Activated CD4-positive, alpha-beta T cell treated with anti-CD3 and anti-CD28 coated beads, Interleukin-2, amount 50 U/mL, for 4 hours (primary cell): ENCODE measurements at regions not wholly inside any gene's neighbourhood (a gene's known extent, or its start where the extent isn't known, plus 50 kb on each side); places are given as distances from the start of the nearest gene placed in this dataset.

ENCODE experiments used
- DNase-seq, 2 experiments: peaks; one replicate each; pipeline ENCODE4 v3.0.0-alpha.2; 2020

DNA sequence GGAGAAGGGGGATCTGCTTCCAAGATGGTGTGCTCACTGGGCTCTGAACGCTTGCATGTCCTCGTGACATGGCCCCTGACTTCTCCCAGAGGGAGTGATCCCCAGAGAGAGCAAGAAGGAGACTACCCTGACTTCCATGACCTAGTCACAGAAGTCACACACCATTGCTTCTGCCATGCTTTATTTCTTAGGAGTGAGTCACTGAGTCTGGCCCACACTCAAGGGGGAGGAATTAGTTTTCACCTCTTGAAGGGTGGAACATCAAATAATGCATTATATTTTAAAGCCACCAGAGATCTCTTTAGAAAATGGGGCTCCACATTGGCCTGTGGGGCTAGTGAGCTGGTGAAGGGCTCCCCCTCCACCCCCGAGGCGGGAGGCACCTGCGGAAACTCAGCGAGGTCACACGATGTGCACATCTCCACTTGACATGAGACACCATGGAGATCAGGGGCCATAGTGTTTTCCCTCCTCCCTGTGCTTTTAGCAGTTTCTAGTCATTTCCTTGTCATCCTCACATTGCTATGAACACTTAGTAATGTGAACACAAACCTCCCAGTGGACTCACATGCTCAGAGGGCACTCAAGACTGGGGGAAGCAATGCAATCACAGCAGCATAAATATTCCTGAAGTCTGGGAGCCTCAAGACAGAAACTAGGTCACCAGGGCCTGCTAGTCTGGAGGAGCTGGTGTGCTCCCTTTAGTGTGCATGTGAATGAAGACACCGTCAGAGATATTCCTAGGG, 87.4 kb upstream of the FZD10 start:
- DNase-seq: no peak

GRCh38 chr12:130075497-130076076, 86.7 kb upstream of the FZD10 start:
- no peak for DNase-seq

- DNase-seq: no peak
These were observed 86.1 kb upstream of the FZD10 start for GRCh38 chr12:130076126-130076525.

GRCh38 chr12:130076752-130077151, 85.5 kb upstream of the FZD10 start:
- DNase-seq: no peak

DNA sequence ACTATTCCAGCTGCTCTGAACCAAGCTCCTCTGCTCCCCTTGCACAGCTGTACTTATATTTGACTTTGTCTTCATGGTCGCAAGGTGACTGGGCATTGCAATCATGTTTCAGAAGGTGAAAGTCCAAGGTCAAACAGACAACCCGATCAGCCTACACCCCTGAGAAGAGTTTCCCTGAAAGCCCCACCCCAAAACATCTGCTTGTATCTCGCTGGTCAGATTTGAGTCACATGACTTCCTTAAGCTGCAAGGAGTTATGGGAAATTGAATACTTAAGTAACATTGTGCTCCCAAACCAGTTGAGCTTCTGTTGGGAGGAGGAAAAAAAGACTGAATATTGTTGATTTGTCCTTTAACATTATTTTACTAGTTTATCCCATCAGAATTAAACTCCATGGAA, 83.4 kb upstream of the FZD10 start:
- no peak for DNase-seq

GRCh38 chr12:130079279-130079678, 83.0 kb upstream of the FZD10 start:
- DNase-seq: no peak

DNA sequence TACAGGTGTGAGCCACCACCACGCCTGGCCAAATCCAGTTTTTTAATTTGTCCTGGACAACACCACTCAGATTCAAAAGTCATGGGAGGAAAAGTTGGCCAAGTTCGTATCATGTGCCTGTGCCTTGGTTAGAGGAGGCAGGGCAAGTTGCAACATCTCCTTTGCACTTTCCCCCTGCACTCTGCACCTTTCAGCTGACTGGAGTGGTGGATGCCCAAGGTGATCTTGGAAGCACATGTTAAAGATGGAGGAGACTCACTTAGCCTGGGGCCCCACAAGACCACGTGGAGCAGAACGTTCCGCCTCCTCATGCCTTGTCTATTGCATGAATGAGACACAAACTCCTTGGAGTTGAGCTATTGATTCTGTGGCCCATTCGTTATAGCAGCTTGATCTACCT, 82.1 kb upstream of the FZD10 start:
- DNase-seq: no peak

GRCh38 chr12:130081117-130081805, 81.0 kb upstream of the FZD10 start:
- DNase-seq: no peak

DNA sequence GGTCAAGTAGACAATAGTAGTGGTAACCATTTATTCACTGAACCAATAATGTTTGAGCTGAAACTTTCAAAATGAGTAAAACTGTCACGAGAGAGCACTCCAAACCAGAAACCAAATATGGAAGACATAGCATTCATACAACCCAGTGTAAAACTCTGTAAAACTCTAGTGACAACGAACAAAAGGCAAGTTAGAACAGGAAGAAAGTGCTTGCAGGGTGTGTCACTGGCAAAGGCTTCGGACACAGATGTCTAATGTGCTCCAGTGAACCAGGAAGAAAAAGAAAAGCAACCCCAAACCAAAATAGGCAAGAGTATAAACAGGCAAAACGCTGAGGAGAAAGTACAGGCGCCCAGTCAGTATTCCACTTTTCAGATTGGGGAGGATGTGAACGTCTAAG, 79.3 kb upstream of the FZD10 start:
- DNase-seq: no peak

DNA sequence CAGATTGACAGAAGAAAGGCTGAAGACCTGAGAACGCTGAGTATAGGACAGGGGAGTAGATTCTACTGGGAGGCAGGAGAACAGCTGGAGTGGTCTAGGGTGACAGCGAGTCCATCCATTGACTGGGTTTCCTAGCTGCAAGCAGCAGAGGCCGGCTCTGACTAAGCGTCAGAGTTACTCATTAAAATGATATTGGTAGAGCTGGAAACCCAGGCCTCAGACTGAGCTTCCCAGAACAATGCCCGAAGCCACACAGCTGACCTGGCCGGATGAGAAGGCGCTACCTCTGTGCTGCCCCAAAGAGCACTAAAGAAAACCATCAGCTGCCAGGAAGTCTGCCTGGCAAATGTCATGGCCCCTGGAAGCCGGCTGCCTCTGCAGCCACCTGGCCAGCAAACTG, 78.5 kb upstream of the FZD10 start:
- DNase-seq: no peak

DNA sequence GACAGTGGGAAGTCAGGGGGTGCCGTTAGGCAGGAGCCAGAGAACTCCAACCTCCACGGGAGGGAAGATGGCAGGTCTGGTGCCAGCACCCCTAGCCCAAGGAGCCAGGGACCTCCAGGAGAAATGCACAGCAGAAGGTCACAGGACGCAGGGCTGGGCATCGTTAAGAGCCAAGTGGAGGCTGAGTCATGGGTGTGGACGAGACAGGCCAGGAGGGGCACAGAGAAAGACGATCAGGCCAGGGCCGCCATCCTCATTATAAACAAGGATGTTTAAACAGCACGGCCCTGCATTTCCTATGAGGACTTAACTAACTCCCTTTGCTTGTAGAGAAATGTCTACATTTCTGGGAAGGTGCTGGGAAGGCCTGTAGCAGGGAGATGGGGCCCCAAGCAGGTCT, 77.9 kb upstream of the FZD10 start:
- DNase-seq: no peak

DNA sequence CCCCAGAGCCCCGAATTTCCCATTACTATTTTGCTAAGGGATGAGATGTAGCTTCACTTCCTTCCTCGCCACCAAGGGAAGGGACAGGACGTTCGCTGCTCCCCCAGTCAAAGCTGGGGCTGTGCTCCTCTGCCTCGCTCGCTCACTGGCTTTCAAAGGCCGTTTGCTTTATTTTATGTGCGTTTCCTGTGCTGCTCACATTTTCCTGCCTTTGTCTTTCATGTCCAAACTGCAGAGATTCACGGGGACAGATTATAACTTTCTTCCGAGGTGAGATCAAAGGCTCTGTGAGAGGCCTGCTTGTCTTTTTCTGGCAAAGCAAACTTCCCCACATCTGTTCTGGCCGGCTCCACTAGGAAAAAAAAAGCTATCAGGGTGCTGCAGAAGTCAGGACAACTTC, 76.0 kb upstream of the FZD10 start:
- DNase-seq: no peak

DNA sequence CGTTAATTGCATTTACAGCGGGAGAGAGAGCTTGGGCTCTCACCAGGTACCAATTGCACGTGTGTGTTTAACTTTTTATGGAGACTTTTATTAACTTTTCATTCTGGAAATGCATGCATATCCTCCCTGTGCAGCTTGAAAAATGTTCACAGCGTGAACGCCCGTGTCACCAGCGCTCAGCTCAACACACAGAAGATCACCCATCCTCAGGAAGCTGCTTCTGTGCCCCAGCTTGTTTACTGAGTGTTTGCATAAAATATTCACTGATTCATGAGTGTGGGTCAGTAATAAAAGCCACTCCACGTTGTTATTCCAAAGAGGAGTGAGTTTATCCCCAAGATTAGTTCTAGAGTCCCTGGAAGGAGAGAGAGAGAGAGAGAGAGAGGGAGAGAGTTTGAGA, 75.5 kb upstream of the FZD10 start:
- no peak for DNase-seq

DNA sequence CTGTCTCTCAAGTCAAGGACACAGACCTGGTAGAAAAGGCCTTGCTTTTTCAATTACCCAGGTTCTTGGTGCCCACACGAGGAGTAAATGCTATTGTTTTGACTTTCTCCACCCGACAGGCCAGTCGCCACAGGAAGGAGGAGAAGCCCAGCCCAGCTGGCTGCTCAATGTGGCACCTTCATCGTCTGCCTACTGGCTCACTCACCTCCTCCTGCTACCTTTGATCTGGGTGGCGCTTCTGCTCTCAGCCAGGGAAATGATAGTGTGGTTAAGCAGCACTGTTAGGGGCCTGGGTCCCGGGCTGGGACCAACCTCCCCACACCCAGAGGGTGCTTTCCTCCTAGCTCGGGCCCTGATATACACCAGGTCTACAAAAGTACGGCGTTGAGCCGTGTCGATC, 75.0 kb upstream of the FZD10 start:
- DNase-seq: no peak

GRCh38 chr12:130088504-130088903, 73.8 kb upstream of the FZD10 start:
- no peak for DNase-seq

DNA sequence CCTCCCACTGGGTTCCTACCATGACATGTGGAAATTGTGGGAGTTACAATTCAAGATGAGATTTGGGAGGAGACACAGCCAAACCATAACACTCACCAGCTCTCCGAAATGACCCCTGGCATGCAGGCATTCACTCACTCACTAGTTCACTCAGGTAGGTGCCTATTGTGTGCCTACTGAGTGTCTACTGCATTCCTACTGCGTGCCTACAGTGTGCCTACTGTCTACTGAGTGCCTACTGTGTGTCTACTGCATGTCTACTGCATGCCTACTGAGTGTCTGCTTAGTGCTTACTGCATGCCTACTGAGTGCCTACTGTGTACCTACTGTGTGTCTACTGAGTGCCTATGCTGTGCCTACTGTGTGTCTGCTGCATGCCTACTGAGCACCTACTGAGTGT, 71.7 kb upstream of the FZD10 start:
- DNase-seq: no peak

DNA sequence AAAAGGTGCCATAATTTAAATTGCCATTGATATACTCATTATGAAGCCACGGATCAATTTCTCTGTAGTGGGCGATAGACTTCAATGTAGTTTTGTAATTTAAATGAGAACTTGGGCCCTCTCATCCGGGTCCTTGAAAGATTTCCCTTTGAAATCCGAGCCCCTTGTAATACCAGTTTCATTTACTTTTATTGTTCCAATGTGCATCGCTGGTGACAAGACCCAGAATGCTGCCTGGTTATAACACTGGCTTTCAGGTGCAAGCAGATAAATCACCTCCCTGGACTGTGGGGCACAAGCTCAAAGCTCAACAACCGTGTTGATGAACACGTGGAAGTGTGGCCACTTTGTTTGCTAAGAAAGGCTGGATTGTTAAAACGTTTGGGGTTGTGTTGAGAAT, 68.9 kb upstream of the FZD10 start:
- no peak for DNase-seq

DNA sequence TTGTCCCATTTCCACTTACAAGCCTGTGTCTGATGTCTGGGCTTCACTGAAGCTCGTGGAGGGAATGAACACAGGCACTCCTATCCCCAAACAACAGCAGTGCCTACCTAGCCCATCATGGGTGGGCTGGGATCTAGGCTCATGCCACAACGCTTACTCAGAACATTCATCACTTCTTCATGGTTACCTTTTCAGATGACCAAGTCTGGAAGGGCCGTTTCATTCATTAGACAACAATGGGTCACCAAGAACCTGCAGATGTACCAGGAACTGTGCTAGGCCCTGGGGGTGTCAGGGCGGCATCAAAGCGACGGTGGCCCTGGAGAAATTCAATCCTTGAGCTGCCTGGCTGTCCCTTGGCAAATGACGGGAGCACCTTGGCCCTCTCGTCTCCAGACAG, 64.9 kb upstream of the FZD10 start:
- DNase-seq: no peak

DNA sequence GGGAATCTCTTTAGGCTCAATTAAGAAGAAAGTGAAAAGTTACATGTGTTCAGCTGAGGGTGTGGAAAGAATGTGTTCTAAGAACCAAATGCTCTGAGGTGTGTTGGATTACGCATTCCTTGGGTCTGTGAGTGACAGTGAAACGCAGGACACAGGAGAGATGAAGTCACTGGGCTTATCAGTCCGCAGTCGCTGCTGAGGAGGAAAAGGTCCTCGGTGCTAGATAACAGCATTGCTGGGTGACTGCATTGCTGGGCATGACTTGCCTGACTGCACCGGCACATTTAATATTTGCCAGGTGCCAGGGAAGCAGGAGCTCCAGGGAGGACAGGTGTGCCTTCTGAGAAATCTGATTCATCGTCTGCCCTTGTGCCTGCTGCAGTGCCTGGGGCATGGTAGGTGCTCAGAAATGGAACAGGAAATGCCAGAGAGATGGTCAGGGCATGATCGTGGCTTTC, 64.4 kb upstream of the FZD10 start:
- no peak for DNase-seq

DNA sequence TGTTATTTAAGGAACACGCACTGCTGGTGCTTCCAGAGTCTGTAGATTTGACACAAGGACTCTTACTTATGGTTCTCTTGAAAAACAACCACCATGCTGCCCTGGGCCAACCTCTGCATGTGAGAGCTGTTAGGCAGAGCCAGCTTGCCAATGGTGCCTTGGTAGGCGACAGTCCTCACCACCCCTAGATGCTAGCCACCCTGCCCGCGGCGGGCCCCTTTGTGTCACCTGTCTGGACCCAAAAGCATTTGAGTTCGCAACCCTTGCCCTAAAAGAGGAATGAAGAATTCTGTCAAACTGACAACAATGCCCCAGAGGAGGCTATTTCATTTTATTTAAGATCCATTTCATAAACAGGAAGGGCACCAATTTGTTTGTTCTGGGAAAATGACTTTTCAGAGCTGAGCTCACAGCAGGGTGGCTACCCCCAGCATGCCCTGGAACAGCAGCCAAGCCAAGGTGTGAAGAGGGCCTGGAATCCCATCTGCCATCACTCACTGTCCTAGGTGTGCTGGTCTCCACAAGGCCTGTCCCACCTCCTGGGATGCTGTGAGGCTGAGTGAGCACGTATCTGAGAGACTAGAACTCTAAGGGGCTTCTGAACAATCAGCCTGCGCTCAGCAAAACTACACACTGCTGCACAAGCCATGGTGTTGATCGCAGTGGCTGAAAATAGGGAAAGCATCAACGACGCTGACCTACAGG, 63.8 kb upstream of the FZD10 start:
- no peak for DNase-seq

DNA sequence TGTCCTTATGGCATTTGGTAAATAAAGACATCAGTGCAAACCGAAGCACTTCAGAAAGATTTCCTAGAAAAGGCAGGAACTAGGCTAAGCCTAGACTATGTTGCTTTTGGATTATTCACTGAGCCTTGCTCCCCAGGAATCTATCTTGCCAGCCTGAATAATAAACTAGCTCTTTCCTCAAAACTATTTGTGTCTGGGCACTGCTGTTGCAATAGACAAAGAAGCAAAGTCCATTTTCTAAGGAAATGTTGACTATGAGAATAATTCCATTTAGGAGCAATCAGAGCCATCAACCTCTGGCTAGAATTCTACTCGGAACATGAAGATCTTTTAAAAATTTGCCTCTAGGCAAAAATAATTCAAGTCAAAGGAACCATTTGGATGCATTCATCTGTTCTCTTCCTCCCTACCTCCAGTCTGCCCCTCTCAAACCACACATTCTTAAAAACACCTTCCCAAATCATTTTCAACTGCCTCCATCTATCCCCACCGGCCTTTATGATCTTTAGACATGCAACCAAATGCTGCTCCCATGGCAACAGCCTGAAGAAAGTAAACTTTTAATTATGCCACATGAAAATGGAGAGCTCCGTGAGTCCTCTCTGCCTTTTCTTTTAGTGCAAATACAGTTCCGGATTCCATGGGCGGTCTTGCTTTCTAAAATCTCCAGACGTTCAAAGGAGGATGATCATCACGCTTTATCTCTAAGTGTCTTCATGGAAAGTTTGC, 61.5 kb upstream of the FZD10 start:
- no peak for DNase-seq

GRCh38 chr12:130101370-130101769, 60.9 kb upstream of the FZD10 start:
- DNase-seq: no peak

DNA sequence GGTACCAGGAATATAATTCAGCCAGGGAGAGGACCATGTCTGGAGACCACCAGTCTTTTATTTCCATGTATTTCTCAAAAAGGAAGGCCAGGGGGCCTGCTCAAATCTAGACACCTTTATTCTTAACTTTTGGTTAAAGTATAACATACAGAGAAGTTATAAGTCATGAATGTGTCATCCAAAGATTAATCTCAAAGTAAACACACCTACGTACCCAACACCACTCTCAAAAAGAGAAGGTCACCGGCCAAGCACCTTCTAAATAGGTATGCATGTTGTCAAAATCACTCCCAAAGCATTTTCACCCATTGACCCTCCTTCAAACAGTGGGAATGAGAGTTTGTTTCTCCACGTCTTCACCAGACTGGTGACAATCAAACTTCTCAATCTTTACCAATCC, 60.0 kb upstream of the FZD10 start:
- DNase-seq: no peak
